Activated CD8-positive, alpha-beta memory T cell treated with anti-CD3 and anti-CD28 coated beads, Interleukin-2, amount 10 ng/mL, durations not matched to agents 7 days and 5 days (primary cell): ENCODE measurements at regions not wholly inside any gene's neighbourhood (a gene's known extent, or its start where the extent isn't known, plus 50 kb on each side); places are given as distances from the start of the nearest gene placed in this dataset.

Experiments
- ATAC-seq: fragments of 150-1000 bp; cut with Tn5 transposase; one replicate; pipeline ENCODE4 v1.10.0; 2021; ENCODE audit warnings: moderate library complexity
- CTCF ChIA-PET: fragments of 350-600 bp; sonication (Branson Sonifier 250); formaldehyde crosslinking; loops from one replicate; lab custom pipeline; 2021; ENCODE audit warnings: antibody characterized with exemption; lab: Charles Lee
- DNase-seq: peaks from one replicate; pipeline ENCODE4 v3.0.0-alpha.2; 2020
- H3K27ac Mint-ChIP-seq: one replicate; pipeline ENCODE4 v1.8.0; 2021; ENCODE audit warnings: mild to moderate bottlenecking, mixed read lengths
- H3K27me3 Mint-ChIP-seq: one replicate; pipeline ENCODE4 v1.8.0; 2021; ENCODE audit warnings: mixed read lengths
- H3K36me3 Mint-ChIP-seq: one replicate; pipeline ENCODE4 v1.8.0; 2021; ENCODE audit warnings: mild to moderate bottlenecking, mixed read lengths
- H3K4me1 Mint-ChIP-seq: one replicate; pipeline ENCODE4 v1.8.0; 2021; ENCODE audit warnings: mixed read lengths
- H3K4me3 Mint-ChIP-seq: one replicate; pipeline ENCODE4 v1.8.0; 2021; ENCODE audit warnings: mild to moderate bottlenecking, moderate library complexity, mixed read lengths
- H3K9me3 Mint-ChIP-seq: one replicate; pipeline ENCODE4 v1.8.0; 2022; ENCODE audit warnings: low read depth, mixed read lengths

- Mint-ChIP-seq H3K4me3 (no peak overlapping the region), H3K27ac (no peak overlapping the region), H3K27me3 (peaks cover 3% of the 10 kb centered on the region), H3K36me3 (no peaks in the 10 kb centered on the region), H3K9me3 (no peaks in the 10 kb centered on the region), H3K4me1 (no peaks in the 10 kb centered on the region)
- no peak for ATAC-seq
- DNase-seq, result no peak
- CTCF ChIA-PET, result no interaction called here
Observed at GRCh38 chr11:133715602-133716001, 129.7 kb downstream of the SPATA19 start.

GRCh38 chr11:133714471-133715375, 130.6 kb downstream of the SPATA19 start:
- Mint-ChIP-seq H3K4me3 (no peak overlapping the region), H3K9me3 (no peaks in the 10 kb centered on the region), H3K27ac (no peak overlapping the region), H3K36me3 (no peaks in the 10 kb centered on the region), H3K27me3 (peaks cover 3% of the 10 kb centered on the region), H3K4me1 (no peaks in the 10 kb centered on the region)
- no peak for DNase-seq
- ATAC-seq, result no peak
- CTCF ChIA-PET, result no interaction called here

GRCh38 chr11:133713844-133714243, 131.5 kb downstream of the SPATA19 start:
- no peaks in the 10 kb centered on the region for H3K36me3 Mint-ChIP-seq

GRCh38 chr11:133713406-133713805, 131.9 kb downstream of the SPATA19 start:
- ATAC-seq, result no peak
- CTCF ChIA-PET, result no interaction called here
- H3K27ac Mint-ChIP-seq, result no peak overlapping the region

More at GRCh38 chr11:133713844-133714243, 131.5 kb downstream of the SPATA19 start:
- no peak overlapping the region for H3K27ac Mint-ChIP-seq
- no peaks in the 10 kb centered on the region for H3K9me3 Mint-ChIP-seq
- CTCF ChIA-PET, result no interaction called here
- H3K4me3 Mint-ChIP-seq, result no peak overlapping the region
- H3K4me1 Mint-ChIP-seq, result no peaks in the 10 kb centered on the region
- peaks cover 3% of the 10 kb centered on the region for H3K27me3 Mint-ChIP-seq
- DNase-seq (no peak), ATAC-seq (no peak)

GRCh38 chr11:133712051-133712560, 133.2 kb downstream of the SPATA19 start:
- H3K27ac Mint-ChIP-seq, result no peak overlapping the region
- H3K4me3 Mint-ChIP-seq, result no peak overlapping the region
- H3K36me3 Mint-ChIP-seq, result no peaks in the 10 kb centered on the region
- ATAC-seq, result no peak
- peaks cover 3% of the 10 kb centered on the region for H3K27me3 Mint-ChIP-seq
- CTCF ChIA-PET, result no interaction called here
- DNase-seq, result no peak
- H3K9me3 Mint-ChIP-seq, result no peaks in the 10 kb centered on the region
- no peaks in the 10 kb centered on the region for H3K4me1 Mint-ChIP-seq

More at GRCh38 chr11:133713406-133713805, 131.9 kb downstream of the SPATA19 start:
- Mint-ChIP-seq H3K4me3 (no peak overlapping the region), H3K9me3 (no peaks in the 10 kb centered on the region), H3K36me3 (no peaks in the 10 kb centered on the region), H3K4me1 (no peaks in the 10 kb centered on the region), H3K27me3 (peaks cover 3% of the 10 kb centered on the region)
- peak; percentile 32 for DNase-seq

- Mint-ChIP-seq H3K4me1 (no peaks in the 10 kb centered on the region), H3K36me3 (no peaks in the 10 kb centered on the region), H3K27me3 (peaks cover 3% of the 10 kb centered on the region), H3K27ac (no peak overlapping the region), H3K4me3 (no peak overlapping the region), H3K9me3 (no peaks in the 10 kb centered on the region)
- DNase-seq (no peak), ATAC-seq (no peak)
- CTCF ChIA-PET, result no interaction called here
Observed at GRCh38 chr11:133711545-133711944, 133.8 kb downstream of the SPATA19 start.

GRCh38 chr11:133710681-133711240, 134.6 kb downstream of the SPATA19 start:
- Mint-ChIP-seq H3K27ac (no peak overlapping the region), H3K4me3 (no peak overlapping the region), H3K9me3 (no peaks in the 10 kb centered on the region), H3K27me3 (peaks cover 3% of the 10 kb centered on the region), H3K4me1 (no peaks in the 10 kb centered on the region), H3K36me3 (no peaks in the 10 kb centered on the region)
- no peak for DNase-seq
- ATAC-seq, result no peak
- CTCF ChIA-PET, result no interaction called here

GRCh38 chr11:133710241-133710640, 135.1 kb downstream of the SPATA19 start:
- ATAC-seq (no peak), DNase-seq (no peak)
- peaks cover 3% of the 10 kb centered on the region for H3K27me3 Mint-ChIP-seq
- no peaks in the 10 kb centered on the region for H3K4me1 Mint-ChIP-seq
- no peak overlapping the region for H3K4me3 Mint-ChIP-seq
- H3K9me3 Mint-ChIP-seq, result no peaks in the 10 kb centered on the region
- CTCF ChIA-PET, result no interaction called here
- no peaks in the 10 kb centered on the region for H3K36me3 Mint-ChIP-seq
- H3K27ac Mint-ChIP-seq, result no peak overlapping the region

- Mint-ChIP-seq H3K9me3 (no peaks in the 10 kb centered on the region), H3K4me1 (no peaks in the 10 kb centered on the region), H3K27me3 (peaks cover 3% of the 10 kb centered on the region), H3K36me3 (no peaks in the 10 kb centered on the region), H3K27ac (no peak overlapping the region), H3K4me3 (no peak overlapping the region)
- CTCF ChIA-PET, result no interaction called here
- ATAC-seq (no peak), DNase-seq (peak; percentile 23)
Observed at GRCh38 chr11:133708547-133709051, 136.7 kb downstream of the SPATA19 start.

- no peaks in the 10 kb centered on the region for H3K27me3 Mint-ChIP-seq
- H3K4me3 Mint-ChIP-seq, result no peak overlapping the region
- no peaks in the 10 kb centered on the region for H3K36me3 Mint-ChIP-seq
- H3K27ac Mint-ChIP-seq, result no peak overlapping the region
- CTCF ChIA-PET, result no interaction called here
- DNase-seq (no peak), ATAC-seq (no peak)
- H3K9me3 Mint-ChIP-seq, result no peaks in the 10 kb centered on the region
- H3K4me1 Mint-ChIP-seq, result no peaks in the 10 kb centered on the region
Observed at GRCh38 chr11:133706925-133707794, 138.2 kb downstream of the SPATA19 start.

GRCh38 chr11:133705873-133706272, 139.4 kb downstream of the SPATA19 start:
- Mint-ChIP-seq H3K27ac (no peak overlapping the region), H3K4me1 (no peaks in the 10 kb centered on the region), H3K27me3 (no peaks in the 10 kb centered on the region), H3K9me3 (no peaks in the 10 kb centered on the region), H3K4me3 (no peak overlapping the region), H3K36me3 (no peaks in the 10 kb centered on the region)
- CTCF ChIA-PET, result no interaction called here
- peak; percentile 11 for DNase-seq
- ATAC-seq, result no peak

- no peaks in the 10 kb centered on the region for H3K4me1 Mint-ChIP-seq
- ATAC-seq, result no peak
- H3K27me3 Mint-ChIP-seq, result no peaks in the 10 kb centered on the region
- DNase-seq, result peak; percentile 4
- H3K27ac Mint-ChIP-seq, result no peak overlapping the region
- no peaks in the 10 kb centered on the region for H3K9me3 Mint-ChIP-seq
- H3K4me3 Mint-ChIP-seq, result no peak overlapping the region
- no peaks in the 10 kb centered on the region for H3K36me3 Mint-ChIP-seq
- CTCF ChIA-PET, result no interaction called here
Observed at GRCh38 chr11:133705074-133705648, 140.2 kb downstream of the SPATA19 start.

- H3K4me1 Mint-ChIP-seq, result no peaks in the 10 kb centered on the region
- no peaks in the 10 kb centered on the region for H3K36me3 Mint-ChIP-seq
- H3K27ac Mint-ChIP-seq, result no peak overlapping the region
- ATAC-seq (no peak), DNase-seq (no peak)
- H3K9me3 Mint-ChIP-seq, result no peaks in the 10 kb centered on the region
- H3K27me3 Mint-ChIP-seq, result no peaks in the 10 kb centered on the region
- H3K4me3 Mint-ChIP-seq, result no peak overlapping the region
- CTCF ChIA-PET, result no interaction called here
Observed at GRCh38 chr11:133699071-133699470, 146.2 kb downstream of the SPATA19 start.
